Immature natural killer cell (primary cell): ENCODE measurements at regions not wholly inside any gene's neighbourhood (a gene's known extent, or its start where the extent isn't known, plus 50 kb on each side); places are given as distances from the start of the nearest gene placed in this dataset.
"Not testable (repeated sequence)": the region's sequence is repeated elsewhere in the genome, so short reads cannot be mapped to it uniquely, and the experiment has no call there.

Source experiments
- DNase-seq, 3 donors: peaks; one replicate each; pipeline ENCODE4 v3.0.0; 2022; ENCODE audit warnings: mixed read lengths in 1 of 3
- H3K27ac Mint-ChIP-seq, 6 donors: one replicate each; pipeline ENCODE4 v1.8.0; 2020; ENCODE audit warnings: mixed read lengths in 6 of 6, mild to moderate bottlenecking in 5 of 6, inconsistent platforms in 4 of 6, moderate library complexity in 3 of 6
- H3K27me3 Mint-ChIP-seq, 3 donors: one replicate each; pipeline ENCODE4 v1.8.0; 2020 to 2021; ENCODE audit warnings: low read depth in 3 of 3, mild to moderate bottlenecking in 3 of 3, mixed read lengths in 3 of 3, moderate library complexity in 3 of 3, inconsistent platforms in 1 of 3
- H3K36me3 Mint-ChIP-seq, 3 donors: one replicate each; pipeline ENCODE4 v1.8.0; 2020; ENCODE audit warnings: mixed read lengths in 3 of 3, inconsistent platforms in 2 of 3, mild to moderate bottlenecking in 2 of 3
- H3K4me1 Mint-ChIP-seq, 2 donors: one replicate each; pipeline ENCODE4 v1.8.0; 2020; ENCODE audit warnings: inconsistent platforms in 2 of 2, mild to moderate bottlenecking in 2 of 2, mixed read lengths in 2 of 2, moderate library complexity in 1 of 2
- H3K4me3 Mint-ChIP-seq, 5 donors: one replicate each; pipeline ENCODE4 v1.8.0; 2020; ENCODE audit warnings: mild to moderate bottlenecking in 5 of 5, mixed read lengths in 5 of 5, inconsistent platforms in 3 of 5, moderate library complexity in 3 of 5
- H3K9me3 Mint-ChIP-seq, 6 donors: one replicate each; pipeline ENCODE4 v1.8.0; 2020; ENCODE audit warnings: mild to moderate bottlenecking in 6 of 6, mixed read lengths in 6 of 6, inconsistent platforms in 4 of 6, moderate library complexity in 3 of 6

DNA sequence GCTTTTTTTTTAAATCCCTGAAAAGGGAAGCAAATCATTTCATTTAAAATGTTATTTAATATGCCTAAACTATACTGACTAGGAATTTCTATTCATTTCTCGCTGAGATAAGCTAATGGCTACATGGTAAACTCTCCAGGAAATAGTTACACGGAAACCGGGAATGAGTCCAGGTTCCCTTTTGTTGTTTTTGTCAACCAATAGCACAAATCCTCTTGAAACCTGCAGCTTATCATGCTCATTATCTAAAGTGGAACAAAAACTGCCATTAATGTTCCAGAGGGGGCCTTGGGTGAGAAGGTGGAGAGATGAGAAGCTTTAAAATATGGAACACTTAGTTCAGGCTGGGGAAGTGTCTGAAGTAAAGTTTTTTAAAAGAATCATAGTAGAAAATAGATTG lies 113.5 kb upstream of the ALCAM start:
- H3K9me3 Mint-ChIP-seq: peaks cover 0 to 16% (median 5%) of the 10 kb centered on the region in 6 donors
- no peak overlapping the region for H3K27ac Mint-ChIP-seq
- H3K4me3 Mint-ChIP-seq: no peak overlapping the region
- no peak for DNase-seq
- H3K4me1 Mint-ChIP-seq: no peaks in the 10 kb centered on the region
- H3K27me3 Mint-ChIP-seq: peaks cover 0 to 1% (median 1%) of the 10 kb centered on the region in 3 donors
- no peaks in the 10 kb centered on the region for H3K36me3 Mint-ChIP-seq

DNA sequence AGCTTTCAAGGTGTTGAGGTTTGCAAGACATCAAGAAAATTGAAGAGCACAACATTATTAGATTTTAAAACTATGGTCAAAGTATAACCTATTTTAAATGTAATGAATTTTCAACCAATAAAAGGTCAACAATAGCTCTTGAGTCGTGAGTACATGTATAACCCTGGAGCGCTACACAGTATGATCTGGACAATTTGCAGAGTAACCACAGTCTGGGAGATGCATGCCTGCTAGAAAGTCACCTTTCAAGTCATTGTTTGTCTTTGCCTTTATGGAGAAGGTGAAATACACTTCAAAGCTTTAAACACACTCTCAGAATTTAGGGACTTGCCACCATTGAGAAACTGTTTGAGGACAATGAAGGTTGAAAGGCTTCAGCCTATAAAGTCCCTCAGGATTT lies 112.6 kb upstream of the ALCAM start:
- H3K4me1 Mint-ChIP-seq: no peaks in the 10 kb centered on the region
- DNase-seq: no peak
- peaks cover 0 to 1% (median 0%) of the 10 kb centered on the region in 3 donors for H3K27me3 Mint-ChIP-seq
- H3K9me3 Mint-ChIP-seq: peaks cover 0 to 16% (median 4%) of the 10 kb centered on the region in 6 donors
- no peak overlapping the region for H3K27ac Mint-ChIP-seq
- H3K36me3 Mint-ChIP-seq: no peaks in the 10 kb centered on the region
- H3K4me3 Mint-ChIP-seq: no peak overlapping the region

DNA sequence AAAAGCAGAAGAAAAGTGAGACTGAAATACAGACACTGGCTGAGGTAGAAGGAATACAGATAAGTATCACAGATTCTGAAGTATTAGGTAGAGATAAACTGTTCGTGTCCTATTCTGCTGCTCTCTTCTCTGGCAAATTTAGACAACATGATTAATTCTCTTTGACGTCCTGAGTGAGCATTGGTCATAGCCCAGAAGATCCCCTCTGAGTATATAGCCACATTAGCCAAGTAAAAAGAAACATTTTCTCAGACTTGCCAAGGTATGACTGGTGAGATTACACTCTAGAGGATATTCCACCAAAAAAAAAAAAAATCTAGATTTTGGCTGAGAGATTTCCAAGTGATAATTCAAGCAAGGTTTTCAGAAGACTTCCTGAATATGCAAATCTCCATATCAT lies 111.4 kb upstream of the ALCAM start:
- Mint-ChIP-seq H3K9me3 (peaks cover 0 to 11% (median 2%) of the 10 kb centered on the region in 6 donors), H3K27me3 (peaks cover 0 to 1% (median 0%) of the 10 kb centered on the region in 3 donors), H3K4me1 (no peaks in the 10 kb centered on the region), H3K27ac (no peak overlapping the region), H3K4me3 (no peak overlapping the region), H3K36me3 (no peaks in the 10 kb centered on the region)
- DNase-seq: no peak

DNA sequence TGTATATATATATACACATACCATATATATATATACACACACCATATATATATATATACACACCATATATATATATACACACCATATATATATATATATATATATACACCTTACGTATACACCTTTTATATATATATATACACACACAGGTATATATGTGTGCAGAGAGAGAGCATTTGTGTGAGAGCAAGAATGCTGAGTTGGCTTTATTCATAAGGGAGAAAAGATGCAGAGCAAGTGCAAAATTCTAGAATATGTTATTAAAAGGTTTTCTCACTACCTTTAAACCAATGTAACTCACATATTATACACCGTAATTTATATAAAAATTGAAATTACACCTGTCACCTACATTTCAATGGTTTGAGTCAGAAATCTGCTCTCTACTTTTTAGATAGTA lies 107.2 kb upstream of the ALCAM start:
- Mint-ChIP-seq H3K36me3 (no peaks in the 10 kb centered on the region), H3K9me3 (peaks cover 0 to 4% (median 0%) of the 10 kb centered on the region in 6 donors), H3K27ac (no peak overlapping the region), H3K4me1 (no peaks in the 10 kb centered on the region), H3K4me3 (no peak overlapping the region), H3K27me3 (no peaks in the 10 kb centered on the region)
- DNase-seq: no peak

DNA sequence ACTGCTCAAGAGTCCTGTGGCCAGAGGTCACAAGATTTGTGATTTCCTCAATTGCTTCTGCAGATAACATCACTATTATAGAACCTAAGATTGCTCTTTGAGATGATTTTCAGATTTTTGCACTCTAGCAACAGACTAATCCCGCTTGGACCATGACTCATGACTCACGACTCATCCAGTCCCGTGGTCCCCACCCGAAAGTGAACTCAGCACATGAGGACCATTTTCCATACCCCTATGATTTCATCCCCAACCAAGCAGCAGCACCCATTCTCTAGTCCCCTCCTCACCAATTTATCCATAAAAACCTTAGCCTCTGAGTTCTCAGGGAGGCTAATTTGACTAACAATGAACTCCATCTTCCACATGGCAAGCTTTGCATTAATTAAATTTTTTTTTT lies 106.3 kb upstream of the ALCAM start:
- H3K4me3 Mint-ChIP-seq: no peak overlapping the region
- DNase-seq: no peak
- H3K27ac Mint-ChIP-seq: no peak overlapping the region
- H3K9me3 Mint-ChIP-seq: peaks cover 0 to 2% (median 0%) of the 10 kb centered on the region in 6 donors
- no peaks in the 10 kb centered on the region for H3K4me1 Mint-ChIP-seq
- H3K27me3 Mint-ChIP-seq: no peaks in the 10 kb centered on the region
- no peaks in the 10 kb centered on the region for H3K36me3 Mint-ChIP-seq

DNA sequence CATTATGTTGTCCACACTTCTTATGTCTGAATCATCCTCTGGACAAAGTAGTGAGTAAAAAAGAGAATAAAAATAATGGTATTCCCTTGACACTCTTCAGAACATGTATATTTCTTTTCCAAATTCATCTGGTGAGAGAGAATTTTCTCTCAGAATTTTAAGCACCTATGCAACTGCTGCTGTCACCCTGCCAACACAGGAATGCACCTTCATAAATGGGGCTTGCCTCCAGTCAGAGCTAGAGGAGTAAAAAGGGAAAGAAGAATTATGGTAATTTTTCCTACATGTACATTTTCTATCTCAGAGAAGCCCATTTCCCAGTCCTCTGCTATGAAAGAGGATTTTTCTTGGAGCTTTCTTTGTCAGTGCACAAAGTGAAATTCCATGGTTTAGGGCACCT lies 92.2 kb upstream of the ALCAM start:
- no peaks in the 10 kb centered on the region for H3K4me1 Mint-ChIP-seq
- no peak for DNase-seq
- no peak overlapping the region for H3K4me3 Mint-ChIP-seq
- no peaks in the 10 kb centered on the region for H3K36me3 Mint-ChIP-seq
- peaks cover 0 to 2% (median 0%) of the 10 kb centered on the region in 6 donors for H3K9me3 Mint-ChIP-seq
- no peak overlapping the region for H3K27ac Mint-ChIP-seq
- H3K27me3 Mint-ChIP-seq: peaks cover 0 to 1% (median 0%) of the 10 kb centered on the region in 3 donors

DNA sequence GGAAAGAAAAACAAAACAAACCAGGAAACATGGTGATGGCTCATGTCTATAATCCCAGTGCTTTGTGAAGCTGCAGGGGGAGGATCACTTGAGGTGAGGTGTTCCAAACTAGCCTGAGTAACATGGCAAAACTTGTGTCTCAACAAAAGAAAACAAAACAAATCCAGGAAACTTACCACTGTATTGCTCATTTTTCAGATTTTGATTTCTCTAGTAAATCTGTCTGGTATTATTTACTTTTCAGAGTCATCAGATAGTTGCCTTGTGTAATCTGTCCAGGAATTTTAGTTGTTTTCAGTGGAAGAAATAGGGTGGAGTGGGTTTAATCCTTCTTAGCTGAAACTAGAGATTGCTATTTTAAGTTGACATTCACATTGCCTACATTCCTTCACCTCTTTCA lies 91.8 kb upstream of the ALCAM start:
- no peak overlapping the region for H3K27ac Mint-ChIP-seq
- H3K4me1 Mint-ChIP-seq: no peaks in the 10 kb centered on the region
- peaks cover 0 to 2% (median 0%) of the 10 kb centered on the region in 6 donors for H3K9me3 Mint-ChIP-seq
- no peaks in the 10 kb centered on the region for H3K36me3 Mint-ChIP-seq
- DNase-seq: no peak
- no peaks in the 10 kb centered on the region for H3K27me3 Mint-ChIP-seq
- H3K4me3 Mint-ChIP-seq: no peak overlapping the region

DNA sequence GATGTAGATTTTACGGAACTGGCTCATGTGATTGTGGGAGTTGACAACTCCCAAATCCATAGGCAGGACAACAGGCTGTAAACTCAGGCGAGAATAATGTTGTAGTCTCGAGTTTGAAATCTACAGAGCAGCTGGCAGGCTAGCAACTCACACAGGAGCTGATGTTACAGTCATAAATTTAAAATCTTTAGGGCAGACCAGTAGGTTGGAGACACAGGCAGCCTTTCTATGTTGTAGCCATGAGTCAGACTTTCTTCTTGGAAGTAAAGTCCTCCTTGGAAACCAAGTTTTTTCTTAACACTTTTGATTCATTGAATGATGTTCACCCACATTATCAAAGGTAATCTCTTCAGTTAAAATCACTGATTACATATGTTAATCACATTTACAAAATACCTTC lies 89.1 kb upstream of the ALCAM start:
- Mint-ChIP-seq H3K4me1 (no peaks in the 10 kb centered on the region), H3K27ac (no peak overlapping the region), H3K9me3 (peaks cover 0 to 2% (median 0%) of the 10 kb centered on the region in 6 donors), H3K36me3 (no peaks in the 10 kb centered on the region), H3K27me3 (peaks cover 0 to 3% (median 2%) of the 10 kb centered on the region in 3 donors), H3K4me3 (no peak overlapping the region)
- no peak for DNase-seq

DNA sequence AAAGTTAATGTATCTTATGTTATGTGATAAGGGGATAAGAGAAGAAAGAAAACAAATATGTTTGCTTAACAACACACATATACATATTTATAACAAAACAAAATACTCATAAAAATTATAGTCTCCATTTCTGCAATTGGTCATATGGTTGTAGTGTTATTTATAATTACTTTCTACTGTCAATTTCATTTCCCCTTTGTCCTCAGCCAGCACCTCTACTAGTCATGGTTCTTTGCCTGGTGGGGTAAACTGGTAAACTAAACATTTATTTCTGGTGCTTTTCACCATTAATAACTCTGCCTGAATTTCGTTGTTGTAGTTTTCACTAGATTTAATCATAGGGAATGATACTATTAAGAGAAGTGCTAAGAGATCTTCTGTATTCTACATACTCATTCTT lies 88.0 kb upstream of the ALCAM start:
- no peak overlapping the region for H3K4me3 Mint-ChIP-seq
- no peak for DNase-seq
- no peak overlapping the region for H3K27ac Mint-ChIP-seq
- H3K27me3 Mint-ChIP-seq: peaks cover 0 to 3% (median 2%) of the 10 kb centered on the region in 3 donors
- no peaks in the 10 kb centered on the region for H3K4me1 Mint-ChIP-seq
- H3K9me3 Mint-ChIP-seq: peaks cover 0 to 2% (median 0%) of the 10 kb centered on the region in 6 donors
- no peaks in the 10 kb centered on the region for H3K36me3 Mint-ChIP-seq

DNA sequence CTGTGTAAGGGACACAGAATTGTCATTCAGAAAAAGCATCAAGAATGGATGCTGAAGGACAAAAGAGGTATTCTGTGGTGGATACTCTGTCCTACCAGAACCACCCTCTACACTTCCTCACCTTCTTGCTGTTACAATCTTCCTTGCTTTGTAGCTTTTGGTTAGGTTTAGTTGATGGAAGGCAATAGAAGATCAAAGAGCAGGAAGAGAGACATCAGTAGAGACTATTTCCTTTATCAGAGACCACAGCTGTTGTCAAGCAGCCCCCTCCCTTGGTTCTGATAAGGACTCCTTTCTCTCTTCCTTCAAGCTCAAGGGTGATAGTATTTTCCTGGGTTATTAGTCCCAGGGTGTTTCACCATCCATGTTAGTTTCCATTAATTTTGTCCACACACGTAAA lies 84.7 kb upstream of the ALCAM start:
- peaks cover 0 to 4% (median 0%) of the 10 kb centered on the region in 6 donors for H3K9me3 Mint-ChIP-seq

DNA sequence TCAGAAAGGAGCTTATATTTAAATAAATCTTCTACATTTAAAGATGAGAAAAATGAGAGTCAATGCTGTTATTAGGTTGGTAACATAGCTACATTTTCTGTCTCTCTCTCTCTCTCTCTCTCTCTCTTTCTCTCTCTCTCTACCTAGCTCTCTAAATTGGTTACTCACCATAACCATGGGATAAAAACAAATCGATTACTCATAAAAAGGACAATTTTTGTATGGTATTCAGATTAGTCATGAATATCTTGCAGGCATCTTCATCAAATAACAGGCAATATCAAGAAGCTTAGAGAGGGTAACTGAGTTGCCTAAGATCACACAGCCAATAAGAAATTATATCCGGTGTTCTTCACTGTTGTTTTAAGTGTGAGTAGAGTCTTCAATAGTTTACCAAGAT lies 81.8 kb upstream of the ALCAM start:
- peaks cover 2 to 3% (median 3%) of the 10 kb centered on the region in 3 donors for H3K27me3 Mint-ChIP-seq
- no peak for DNase-seq
- H3K27ac Mint-ChIP-seq: no peak overlapping the region
- H3K4me1 Mint-ChIP-seq: no peaks in the 10 kb centered on the region
- H3K9me3 Mint-ChIP-seq: peaks cover 0 to 4% (median 0%) of the 10 kb centered on the region in 6 donors
- no peak overlapping the region for H3K4me3 Mint-ChIP-seq
- no peaks in the 10 kb centered on the region for H3K36me3 Mint-ChIP-seq

More for the DNA sequence above, 84.7 kb upstream of the ALCAM start:
- Mint-ChIP-seq H3K27ac (no peak overlapping the region), H3K4me3 (no peak overlapping the region), H3K36me3 (no peaks in the 10 kb centered on the region), H3K27me3 (peaks cover 2 to 3% (median 3%) of the 10 kb centered on the region in 3 donors), H3K4me1 (no peaks in the 10 kb centered on the region)
- no peak for DNase-seq

DNA sequence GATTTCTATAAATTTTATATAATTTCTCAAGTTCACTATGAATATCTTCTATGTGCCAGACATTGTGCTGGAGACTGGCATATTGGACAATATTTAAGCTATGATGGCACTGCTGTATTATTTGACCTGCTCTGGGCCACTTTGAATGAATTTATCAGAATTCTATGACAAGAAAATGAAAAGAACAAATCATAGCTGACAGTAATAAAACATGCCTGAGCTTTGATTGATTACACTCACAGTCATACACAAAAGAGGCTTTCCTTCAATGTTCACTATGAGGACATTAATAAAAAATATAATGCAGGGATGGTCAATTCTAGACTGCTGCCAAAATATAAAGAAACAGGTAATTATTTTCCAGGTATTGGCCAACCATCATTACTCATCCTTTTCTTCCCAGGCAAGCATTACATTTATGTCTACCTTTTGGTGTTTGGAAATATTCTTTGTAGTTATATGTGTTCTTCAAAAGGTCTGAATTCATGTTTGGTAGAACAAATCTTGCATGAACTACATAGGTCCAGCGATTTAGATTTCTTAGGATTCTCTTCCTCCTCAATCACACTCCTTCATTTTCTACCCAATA lies 81.0 kb upstream of the ALCAM start:
- H3K27me3 Mint-ChIP-seq: peaks cover 2 to 5% (median 3%) of the 10 kb centered on the region in 3 donors
- peaks cover 0 to 4% (median 0%) of the 10 kb centered on the region in 6 donors for H3K9me3 Mint-ChIP-seq
- no peak overlapping the region for H3K4me3 Mint-ChIP-seq
- no peak for DNase-seq
- H3K4me1 Mint-ChIP-seq: no peaks in the 10 kb centered on the region
- no peak overlapping the region for H3K27ac Mint-ChIP-seq
- no peaks in the 10 kb centered on the region for H3K36me3 Mint-ChIP-seq

DNA sequence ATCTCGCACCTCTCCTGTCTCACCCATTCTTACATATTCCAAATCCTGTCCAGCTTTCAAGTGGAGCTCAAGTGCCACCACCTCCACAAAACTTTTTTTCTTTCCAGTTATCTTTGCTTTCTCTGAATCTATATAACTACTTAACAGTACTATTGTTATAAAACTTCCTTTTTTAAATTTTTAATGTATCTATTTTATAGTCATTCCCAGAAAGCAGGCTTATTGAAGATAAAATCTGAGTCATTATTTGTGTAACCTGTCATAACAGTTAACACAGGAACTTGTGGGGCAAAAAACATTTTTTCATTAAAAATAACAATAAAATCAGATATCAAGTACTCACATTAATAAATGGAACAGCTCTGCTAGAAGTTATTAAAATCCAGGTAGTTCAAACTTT lies 73.3 kb upstream of the ALCAM start:
- H3K4me1 Mint-ChIP-seq: no peaks in the 10 kb centered on the region

DNA sequence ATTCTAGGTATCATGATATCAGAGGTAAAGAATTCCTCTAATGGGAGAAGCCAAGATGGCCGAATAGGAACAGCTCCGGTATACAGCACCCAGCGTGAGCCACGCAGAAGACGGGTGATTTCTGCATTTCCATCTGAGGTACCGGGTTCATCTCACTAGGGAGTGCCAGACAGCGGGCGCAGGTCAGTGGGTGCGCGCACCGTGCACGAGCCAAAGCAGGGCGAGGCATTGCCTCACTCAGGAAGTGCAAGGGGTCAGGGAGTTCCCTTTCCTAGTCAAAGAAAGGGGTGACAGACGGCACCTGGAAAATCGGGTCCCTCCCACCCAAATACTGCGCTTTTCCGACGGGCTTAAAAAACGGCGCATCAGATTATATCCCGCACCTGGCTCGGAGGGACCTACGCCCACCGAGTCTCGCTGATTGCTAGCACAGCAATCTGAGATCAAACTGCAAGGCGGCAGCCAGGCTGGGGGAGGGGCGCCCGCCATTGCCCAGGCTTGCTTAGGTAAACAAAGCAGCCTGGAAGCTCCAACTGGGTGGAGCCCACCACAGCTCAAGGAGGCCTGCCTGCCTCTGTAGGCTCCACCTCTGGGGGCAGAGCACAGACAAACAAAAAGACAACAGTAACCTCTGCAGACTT lies 70.4 kb upstream of the ALCAM start:
- H3K27me3 Mint-ChIP-seq, H3K4me3 Mint-ChIP-seq, H3K36me3 Mint-ChIP-seq, DNase-seq, H3K4me1 Mint-ChIP-seq, H3K27ac Mint-ChIP-seq: not testable (repeated sequence)
- peaks cover 9 to 15% (median 12%) of the 10 kb centered on the region in 6 donors for H3K9me3 Mint-ChIP-seq

More for the DNA sequence above, 73.3 kb upstream of the ALCAM start:
- peaks cover 0 to 3% (median 0%) of the 10 kb centered on the region in 3 donors for H3K27me3 Mint-ChIP-seq
- H3K27ac Mint-ChIP-seq: no peak overlapping the region
- DNase-seq: no peak
- no peak overlapping the region for H3K4me3 Mint-ChIP-seq
- peaks cover 9 to 15% (median 12%) of the 10 kb centered on the region in 6 donors for H3K9me3 Mint-ChIP-seq
- H3K36me3 Mint-ChIP-seq: no peaks in the 10 kb centered on the region

DNA sequence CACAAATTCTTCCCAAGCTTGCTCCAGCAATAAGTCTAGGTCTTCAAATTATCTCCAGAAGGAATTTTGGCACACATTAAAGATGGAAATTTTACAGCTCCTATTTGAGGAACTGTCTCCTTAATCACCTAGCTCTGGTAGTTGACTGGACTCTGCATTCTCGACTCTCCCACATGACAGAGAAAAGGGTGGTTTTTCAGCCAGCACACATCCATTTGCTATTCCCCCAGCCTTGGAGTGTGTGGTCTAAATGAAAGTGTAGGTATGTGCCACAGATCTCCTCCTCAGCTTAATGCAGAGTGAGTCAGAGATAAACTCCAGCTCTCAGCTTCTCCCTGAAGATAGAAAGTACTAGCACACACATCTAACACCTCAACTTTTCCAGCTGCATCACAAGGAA lies 62.2 kb upstream of the ALCAM start:
- H3K27me3 Mint-ChIP-seq: peaks cover 0 to 3% (median 0%) of the 10 kb centered on the region in 3 donors
- H3K4me3 Mint-ChIP-seq: no peak overlapping the region
- no peaks in the 10 kb centered on the region for H3K4me1 Mint-ChIP-seq
- H3K9me3 Mint-ChIP-seq: peaks cover 10 to 38% (median 16%) of the 10 kb centered on the region in 6 donors
- no peak for DNase-seq
- H3K27ac Mint-ChIP-seq: no peak overlapping the region
- H3K36me3 Mint-ChIP-seq: peaks cover 0 to 4% (median 0%) of the 10 kb centered on the region in 3 donors
